ENCODE measurements at regions not wholly inside any gene's neighbourhood (a gene's known extent, or its start where the extent isn't known, plus 50 kb on each side); places are given as distances from the start of the nearest gene placed in this dataset.

DNA sequence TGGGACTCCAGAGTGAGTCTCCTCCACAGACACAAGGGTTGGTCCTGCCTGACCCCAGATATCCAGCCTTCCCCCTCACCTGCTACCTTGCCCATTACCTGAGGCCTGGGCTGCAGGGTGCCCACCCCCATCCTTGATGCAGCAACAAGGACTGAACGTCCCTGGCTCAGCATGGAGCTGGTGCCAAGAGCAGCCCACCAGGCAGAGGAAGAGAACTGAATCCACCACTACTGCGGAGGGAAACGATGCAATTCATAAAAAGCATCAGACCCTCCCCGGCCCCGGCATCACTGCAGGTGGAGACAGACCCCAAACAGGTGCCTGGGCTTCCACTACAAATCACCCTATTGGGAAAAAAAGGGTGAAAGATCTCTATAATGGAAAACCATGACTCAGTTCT lies 131.0 kb upstream of the TNRC6C start:
- no peak for TF ChIP-seq EZH2phosphoT487 (conservative IDR thresholded peaks at IDR 0.05; ENCODE audit: low read length)
- TF ChIP-seq, protein P1, sequence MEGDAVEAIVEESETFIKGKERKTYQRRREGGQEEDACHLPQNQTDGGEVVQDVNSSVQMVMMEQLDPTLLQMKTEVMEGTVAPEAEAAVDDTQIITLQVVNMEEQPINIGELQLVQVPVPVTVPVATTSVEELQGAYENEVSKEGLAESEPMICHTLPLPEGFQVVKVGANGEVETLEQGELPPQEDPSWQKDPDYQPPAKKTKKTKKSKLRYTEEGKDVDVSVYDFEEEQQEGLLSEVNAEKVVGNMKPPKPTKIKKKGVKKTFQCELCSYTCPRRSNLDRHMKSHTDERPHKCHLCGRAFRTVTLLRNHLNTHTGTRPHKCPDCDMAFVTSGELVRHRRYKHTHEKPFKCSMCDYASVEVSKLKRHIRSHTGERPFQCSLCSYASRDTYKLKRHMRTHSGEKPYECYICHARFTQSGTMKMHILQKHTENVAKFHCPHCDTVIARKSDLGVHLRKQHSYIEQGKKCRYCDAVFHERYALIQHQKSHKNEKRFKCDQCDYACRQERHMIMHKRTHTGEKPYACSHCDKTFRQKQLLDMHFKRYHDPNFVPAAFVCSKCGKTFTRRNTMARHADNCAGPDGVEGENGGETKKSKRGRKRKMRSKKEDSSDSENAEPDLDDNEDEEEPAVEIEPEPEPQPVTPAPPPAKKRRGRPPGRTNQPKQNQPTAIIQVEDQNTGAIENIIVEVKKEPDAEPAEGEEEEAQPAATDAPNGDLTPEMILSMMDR (IDR thresholded peaks at IDR 0.05; ENCODE audit: insufficient read depth, low read length, poor library complexity, severe bottlenecking) = no peak
